ENCODE measurements at regions not wholly inside any gene's neighbourhood (a gene's known extent, or its start where the extent isn't known, plus 50 kb on each side); places are given as distances from the start of the nearest gene placed in this dataset.

- Histone ChIP-seq H2AFZ (ENCODE audit: low read depth, low read length) (no peak overlapping the region), H3K23ac (ENCODE audit: low read length in 2 of 2) (no peak overlapping the region), H2BK5ac (ENCODE audit: low read depth, low read length, poor library complexity, severe bottlenecking) (no peak overlapping the region), H3K18ac (ENCODE audit: low read depth in 1 of 2, low read length in 2 of 2) (no peak overlapping the region), H3K79me1 (replicated peaks; ENCODE audit: low read length, poor library complexity, severe bottlenecking) (no peaks in the 10 kb centered on the region), H3K14ac (ENCODE audit: low read length in 2 of 2) (no peak overlapping the region), H2AK5ac (ENCODE audit: low read length, severe bottlenecking) (no peak overlapping the region), H2BK15ac (ENCODE audit: low read depth, poor library complexity, severe bottlenecking) (no peak overlapping the region), H3K4me3 (ENCODE audit: insufficient read depth in 1 of 2, low read depth in 1 of 2, low read length in 2 of 2) (no peak overlapping the region), H3K36me3 (ENCODE audit: control insufficient read depth in 1 of 2, insufficient read depth in 2 of 2, low read depth in 1 of 2, low read length in 2 of 2) (no peaks in the 10 kb centered on the region), H2BK12ac (ENCODE audit: low read length in 2 of 2) (no peak overlapping the region), H3K4me2 (ENCODE audit: low read length, poor library complexity, severe bottlenecking) (no peak overlapping the region), H3K27me3 (ENCODE audit: control insufficient read depth in 1 of 2, insufficient read depth in 1 of 2, low read length in 2 of 2) (no peaks in the 10 kb centered on the region), H3K9ac (ENCODE audit: low read length) (no peak overlapping the region), H4K91ac (ENCODE audit: low read length) (no peak overlapping the region), H3K4ac (ENCODE audit: low read depth in 1 of 2, low read length in 2 of 2) (no peak overlapping the region), H2BK120ac (ENCODE audit: low read depth, low read length) (no peak overlapping the region), H3K27ac (ENCODE audit: low read length, poor library complexity, severe bottlenecking) (no peak overlapping the region), H3K4me1 (ENCODE audit: control insufficient read depth, insufficient read depth, low read depth, low read length) (no peaks in the 10 kb centered on the region), H3K9me3 (ENCODE audit: control insufficient read depth, low read length) (no peaks in the 10 kb centered on the region), H4K8ac (ENCODE audit: low read length) (no peak overlapping the region)
- WGBS, result 88% methylated on average over 2 of the region's 3 CpGs
- no peak for DNase-seq
Measured at GRCh38 chr12:92546259-92546634, 156.5 kb upstream of the PLEKHG7 start.

DNA sequence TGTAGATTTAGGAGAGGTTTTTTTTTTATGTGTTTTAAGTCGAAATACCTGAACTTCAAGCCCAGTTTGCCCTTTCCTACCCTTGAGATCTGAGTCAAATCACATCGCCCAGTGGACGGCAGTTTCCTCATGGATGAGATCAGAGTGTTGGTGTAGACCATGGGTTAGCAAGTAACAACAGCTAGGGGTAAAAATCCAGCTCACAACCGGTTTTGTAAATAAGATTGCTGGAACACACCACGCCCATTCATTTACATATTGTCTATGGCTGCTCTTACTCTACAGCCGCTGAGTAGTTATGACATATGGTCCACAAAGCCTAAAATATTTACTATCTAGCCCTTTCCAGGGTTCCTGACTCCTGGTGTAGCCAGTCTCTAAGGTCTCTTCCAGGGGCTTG, 158.5 kb upstream of the PLEKHG7 start:
- Histone ChIP-seq H3K27ac (ENCODE audit: low read length, poor library complexity, severe bottlenecking) (no peak overlapping the region), H2BK120ac (ENCODE audit: low read depth, low read length) (no peak overlapping the region), H3K14ac (ENCODE audit: low read length in 2 of 2) (no peak overlapping the region), H2AFZ (ENCODE audit: low read depth, low read length) (no peak overlapping the region), H3K23ac (ENCODE audit: low read length in 2 of 2) (no peak overlapping the region), H3K4me2 (ENCODE audit: low read length, poor library complexity, severe bottlenecking) (no peak overlapping the region), H4K91ac (ENCODE audit: low read length) (no peak overlapping the region), H3K36me3 (ENCODE audit: control insufficient read depth in 1 of 2, insufficient read depth in 2 of 2, low read depth in 1 of 2, low read length in 2 of 2) (no peaks in the 10 kb centered on the region), H2BK12ac (ENCODE audit: low read length in 2 of 2) (peak overlapping the region; percentile 46 to 47), H3K27me3 (ENCODE audit: control insufficient read depth in 1 of 2, insufficient read depth in 1 of 2, low read length in 2 of 2) (no peaks in the 10 kb centered on the region), H3K79me1 (replicated peaks; ENCODE audit: low read length, poor library complexity, severe bottlenecking) (no peaks in the 10 kb centered on the region), H3K9me3 (ENCODE audit: control insufficient read depth, low read length) (no peaks in the 10 kb centered on the region), H3K4me3 (ENCODE audit: insufficient read depth in 1 of 2, low read depth in 1 of 2, low read length in 2 of 2) (no peak overlapping the region), H4K8ac (ENCODE audit: low read length) (no peak overlapping the region), H3K4me1 (ENCODE audit: control insufficient read depth, insufficient read depth, low read depth, low read length) (peaks cover 2% of the 10 kb centered on the region), H2AK5ac (ENCODE audit: low read length, severe bottlenecking) (no peak overlapping the region), H3K18ac (ENCODE audit: low read depth in 1 of 2, low read length in 2 of 2) (peak overlapping the region in 1 of 2 experiments; percentile 66), H2BK5ac (ENCODE audit: low read depth, low read length, poor library complexity, severe bottlenecking) (no peak overlapping the region), H3K9ac (ENCODE audit: low read length) (no peak overlapping the region), H2BK15ac (ENCODE audit: low read depth, poor library complexity, severe bottlenecking) (no peak overlapping the region), H3K4ac (ENCODE audit: low read depth in 1 of 2, low read length in 2 of 2) (no peak overlapping the region)
- WGBS, result 82% methylated on average over 5 of the region's 6 CpGs
- no peak for DNase-seq

GRCh38 chr12:92543840-92544239, 158.9 kb upstream of the PLEKHG7 start:
- Histone ChIP-seq H3K79me1 (replicated peaks; ENCODE audit: low read length, poor library complexity, severe bottlenecking) (no peaks in the 10 kb centered on the region), H3K14ac (ENCODE audit: low read length in 2 of 2) (no peak overlapping the region), H3K4me1 (ENCODE audit: control insufficient read depth, insufficient read depth, low read depth, low read length) (peaks cover 2% of the 10 kb centered on the region), H3K27ac (ENCODE audit: low read length, poor library complexity, severe bottlenecking) (no peak overlapping the region), H3K36me3 (ENCODE audit: control insufficient read depth in 1 of 2, insufficient read depth in 2 of 2, low read depth in 1 of 2, low read length in 2 of 2) (no peaks in the 10 kb centered on the region), H2BK5ac (ENCODE audit: low read depth, low read length, poor library complexity, severe bottlenecking) (no peak overlapping the region), H3K23ac (ENCODE audit: low read length in 2 of 2) (no peak overlapping the region), H3K4ac (ENCODE audit: low read depth in 1 of 2, low read length in 2 of 2) (peak overlapping the region in 1 of 2 experiments; percentile 20), H2BK12ac (ENCODE audit: low read length in 2 of 2) (peak overlapping the region; percentile 7 to 69), H3K9me3 (ENCODE audit: control insufficient read depth, low read length) (no peaks in the 10 kb centered on the region), H2BK15ac (ENCODE audit: low read depth, poor library complexity, severe bottlenecking) (no peak overlapping the region), H3K4me2 (ENCODE audit: low read length, poor library complexity, severe bottlenecking) (no peak overlapping the region), H3K18ac (ENCODE audit: low read depth in 1 of 2, low read length in 2 of 2) (peak overlapping the region in 1 of 2 experiments; percentile 14), H2AK5ac (ENCODE audit: low read length, severe bottlenecking) (no peak overlapping the region), H3K9ac (ENCODE audit: low read length) (no peak overlapping the region), H4K8ac (ENCODE audit: low read length) (peak overlapping the region; percentile 27), H3K27me3 (ENCODE audit: control insufficient read depth in 1 of 2, insufficient read depth in 1 of 2, low read length in 2 of 2) (no peaks in the 10 kb centered on the region), H3K4me3 (ENCODE audit: insufficient read depth in 1 of 2, low read depth in 1 of 2, low read length in 2 of 2) (no peak overlapping the region), H2AFZ (ENCODE audit: low read depth, low read length) (no peak overlapping the region), H4K91ac (ENCODE audit: low read length) (no peak overlapping the region), H2BK120ac (ENCODE audit: low read depth, low read length) (no peak overlapping the region)
- no peak for DNase-seq
- 66% methylated on average over 3 of the region's 4 CpGs for WGBS

GRCh38 chr12:92543359-92543758, 159.4 kb upstream of the PLEKHG7 start:
- no peak overlapping the region for H3K9ac ChIP-seq (ENCODE audit: low read length)
- no peak overlapping the region for H3K23ac ChIP-seq (ENCODE audit: low read length in 2 of 2)
- H2AK5ac ChIP-seq (ENCODE audit: low read length, severe bottlenecking), result no peak overlapping the region
- H2BK5ac ChIP-seq (ENCODE audit: low read depth, low read length, poor library complexity, severe bottlenecking), result no peak overlapping the region
- H2AFZ ChIP-seq (ENCODE audit: low read depth, low read length), result no peak overlapping the region
- H3K79me1 ChIP-seq (replicated peaks; ENCODE audit: low read length, poor library complexity, severe bottlenecking), result no peaks in the 10 kb centered on the region
- 0% methylated on average over 1 of the region's 1 CpG for WGBS
- peak overlapping the region in 1 of 2 experiments; percentile 38 for H2BK12ac ChIP-seq (ENCODE audit: low read length in 2 of 2)
- H3K14ac ChIP-seq (ENCODE audit: low read length in 2 of 2), result no peak overlapping the region
- H3K4ac ChIP-seq (ENCODE audit: low read depth in 1 of 2, low read length in 2 of 2), result no peak overlapping the region
- H3K4me1 ChIP-seq (ENCODE audit: control insufficient read depth, insufficient read depth, low read depth, low read length), result peaks cover 2% of the 10 kb centered on the region
- H2BK120ac ChIP-seq (ENCODE audit: low read depth, low read length), result no peak overlapping the region
- H4K91ac ChIP-seq (ENCODE audit: low read length), result no peak overlapping the region
- no peak overlapping the region for H3K27ac ChIP-seq (ENCODE audit: low read length, poor library complexity, severe bottlenecking)
- H2BK15ac ChIP-seq (ENCODE audit: low read depth, poor library complexity, severe bottlenecking), result no peak overlapping the region
- no peak overlapping the region for H3K4me2 ChIP-seq (ENCODE audit: low read length, poor library complexity, severe bottlenecking)
- H3K27me3 ChIP-seq (ENCODE audit: control insufficient read depth in 1 of 2, insufficient read depth in 1 of 2, low read length in 2 of 2), result no peaks in the 10 kb centered on the region
- H3K9me3 ChIP-seq (ENCODE audit: control insufficient read depth, low read length), result no peaks in the 10 kb centered on the region
- H3K36me3 ChIP-seq (ENCODE audit: control insufficient read depth in 1 of 2, insufficient read depth in 2 of 2, low read depth in 1 of 2, low read length in 2 of 2), result no peaks in the 10 kb centered on the region
- no peak overlapping the region for H4K8ac ChIP-seq (ENCODE audit: low read length)
- DNase-seq, result peak; percentile 73
- H3K18ac ChIP-seq (ENCODE audit: low read depth in 1 of 2, low read length in 2 of 2), result no peak overlapping the region
- H3K4me3 ChIP-seq (ENCODE audit: insufficient read depth in 1 of 2, low read depth in 1 of 2, low read length in 2 of 2), result no peak overlapping the region

Data from mesenchymal stem cell (in vitro differentiated cells and primary cell).